ENCODE measurements at regions not wholly inside any gene's neighbourhood (a gene's known extent, or its start where the extent isn't known, plus 50 kb on each side); places are given as distances from the start of the nearest gene placed in this dataset.
"Not testable (repeated sequence)": the region's sequence is repeated elsewhere in the genome, so short reads cannot be mapped to it uniquely, and the experiment has no call there.

DNA sequence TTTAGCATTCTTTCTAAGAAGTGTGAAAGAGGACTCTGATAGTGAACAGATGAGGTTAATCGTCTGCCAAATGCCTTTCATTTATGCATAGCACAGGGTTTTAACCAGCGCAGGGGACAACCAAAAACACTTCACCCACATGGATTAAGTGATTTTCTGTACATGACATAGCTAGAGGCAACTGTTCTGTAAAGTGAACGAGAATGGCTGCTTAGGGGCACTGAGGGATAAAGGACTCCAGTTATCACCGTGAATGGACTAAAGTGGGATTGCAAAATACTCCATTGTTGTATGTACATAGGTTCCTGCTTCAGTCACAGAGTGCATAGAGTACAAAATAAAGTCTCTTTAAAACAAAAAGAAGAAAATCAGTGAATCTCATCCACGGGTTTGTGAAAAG, 456.8 kb downstream of the DMAC1 start:
- no peak for DNase-seq (ENCODE audit: low read depth)

DNA sequence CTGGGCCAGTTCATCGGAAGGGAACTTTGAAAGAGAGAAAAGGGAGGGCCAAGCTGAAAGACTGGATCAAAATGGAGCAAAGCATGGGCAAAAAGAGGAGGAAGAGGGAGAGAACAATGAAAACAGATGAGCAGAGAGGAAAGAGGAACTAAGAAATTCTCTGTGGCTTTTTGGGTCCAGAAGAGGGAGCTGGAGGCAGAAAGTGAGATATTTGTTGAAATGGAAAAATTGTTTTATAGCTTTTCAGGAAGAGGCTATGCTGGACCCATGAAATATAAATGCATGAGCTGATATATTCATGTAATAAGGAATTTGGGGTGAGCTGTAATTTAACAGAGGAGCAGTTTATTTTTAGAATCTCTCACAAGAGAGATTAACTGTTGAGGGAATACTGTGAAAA, 457.3 kb downstream of the DMAC1 start:
- DNase-seq (ENCODE audit: low read depth), result no peak

DNA sequence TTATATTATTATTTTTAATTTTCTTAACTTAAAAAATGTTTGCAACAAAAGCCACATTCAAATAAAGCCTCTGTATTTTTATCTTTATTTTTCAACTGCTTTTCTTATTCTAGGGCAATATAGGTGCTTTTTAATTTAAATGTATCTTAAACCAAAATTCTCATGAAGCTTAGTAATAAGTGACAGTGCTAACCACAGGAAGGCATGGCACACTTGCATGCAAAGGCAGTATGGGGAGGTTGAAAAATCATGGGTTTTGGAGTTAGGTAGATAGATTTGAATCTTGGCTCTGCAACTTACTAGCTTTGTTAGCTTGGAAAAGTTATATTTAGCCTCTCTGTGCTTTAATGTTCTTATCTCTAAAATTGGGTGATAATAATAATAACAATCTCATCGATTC, 458.0 kb downstream of the DMAC1 start:
- DNase-seq (ENCODE audit: low read depth), result no peak

DNA sequence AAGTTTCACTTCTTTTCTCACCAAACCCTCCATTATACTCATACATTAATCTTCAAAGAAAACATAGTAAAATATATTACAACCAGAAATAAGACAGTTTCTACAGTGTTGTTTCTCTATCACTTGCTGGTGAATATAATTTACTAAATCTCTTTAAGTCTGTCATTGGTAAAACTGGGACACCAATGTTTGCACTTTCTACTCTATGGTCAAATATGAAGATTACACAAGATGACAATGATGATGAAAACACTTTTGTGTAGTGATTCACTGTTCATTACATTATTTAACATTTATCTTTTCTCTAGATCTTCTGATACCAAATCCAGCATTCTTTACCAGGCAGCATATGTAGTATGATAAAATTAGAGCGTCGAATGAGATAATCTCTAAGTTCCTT, 459.1 kb downstream of the DMAC1 start:
- no peak for DNase-seq (ENCODE audit: low read depth)

DNA sequence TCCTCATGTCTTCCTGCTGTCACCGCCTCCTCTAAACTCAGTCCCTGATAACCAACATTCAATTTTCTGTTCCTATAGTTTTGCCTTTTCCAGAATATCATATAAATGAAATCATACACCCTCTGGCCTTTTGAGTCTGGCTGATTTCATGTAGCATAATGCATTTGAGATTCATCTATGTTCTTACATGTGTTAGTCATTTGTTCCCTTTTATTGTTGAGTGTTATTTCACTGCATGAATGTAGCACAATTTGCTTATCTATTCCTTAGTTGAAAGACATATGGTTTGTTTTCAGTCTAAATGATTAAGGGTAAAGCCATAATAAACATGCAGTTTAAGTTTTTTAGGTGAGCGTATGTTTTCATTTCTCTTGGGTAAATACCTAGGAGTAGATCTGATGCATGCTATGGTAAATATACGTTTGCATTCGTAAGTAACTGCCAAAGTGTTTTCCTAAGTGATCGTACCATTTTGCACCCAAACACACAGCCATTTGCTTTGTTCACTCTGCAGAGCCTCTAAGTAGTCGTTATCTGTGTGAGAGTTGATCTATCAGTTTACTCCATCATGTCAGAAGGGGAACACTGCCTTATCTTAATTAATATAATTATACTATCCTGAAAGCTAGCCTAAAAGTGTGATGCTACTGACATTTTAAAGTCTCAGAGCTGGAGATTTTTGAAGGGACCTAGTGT, 460.8 kb downstream of the DMAC1 start:
- DNase-seq (ENCODE audit: low read depth), result no peak

DNA sequence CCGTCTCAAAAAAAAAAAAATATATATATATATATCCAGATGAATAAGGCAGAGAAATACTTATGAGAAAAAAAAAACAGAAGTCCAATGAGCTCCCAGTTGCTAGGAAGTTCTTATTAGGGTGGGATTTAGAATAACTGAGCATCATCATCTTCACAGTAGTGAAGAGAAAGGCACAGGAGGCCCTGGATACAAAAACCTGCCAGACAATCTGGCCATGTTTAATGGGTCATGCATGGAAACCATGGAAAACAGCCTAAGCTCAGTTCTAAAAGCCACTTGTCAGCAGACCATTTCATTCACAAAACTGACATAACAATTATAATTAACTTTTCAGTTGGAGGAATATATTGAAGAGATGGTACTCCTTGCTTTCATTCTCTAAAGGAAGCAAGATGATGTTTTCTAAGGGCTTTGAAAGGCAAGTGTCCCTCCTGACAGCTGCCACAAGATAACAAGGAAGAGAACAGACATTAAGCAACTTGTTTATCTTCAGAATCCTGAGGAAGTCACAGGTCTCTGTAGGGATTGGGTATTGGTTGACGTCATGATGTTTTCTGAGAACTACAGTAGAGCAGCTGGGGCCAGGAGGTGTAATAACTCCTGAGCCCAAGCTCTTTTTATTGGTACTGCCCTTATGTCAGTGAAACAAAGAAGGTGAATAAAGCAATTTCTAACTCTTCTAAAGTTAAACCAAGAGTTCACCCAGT, 463.1 kb downstream of the DMAC1 start:
- no peak for DNase-seq (ENCODE audit: low read depth)

DNA sequence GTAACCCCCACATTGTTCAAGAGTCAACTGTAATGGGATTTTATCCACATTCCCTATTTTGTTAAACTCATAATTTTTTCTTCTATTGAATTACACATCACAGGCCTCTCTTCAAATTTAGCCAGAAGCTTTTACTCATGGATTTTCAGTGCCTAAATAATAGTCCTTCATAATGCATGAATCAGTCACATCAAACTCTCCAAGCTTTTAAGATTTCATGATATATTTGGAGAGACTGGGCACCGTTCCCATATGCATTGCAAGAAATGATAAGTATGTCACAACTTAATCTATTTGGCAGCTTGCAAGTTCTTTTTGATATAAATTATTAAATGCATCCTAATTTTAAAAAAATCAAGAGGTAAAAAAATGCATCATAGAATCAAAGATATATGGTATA, 465.9 kb downstream of the DMAC1 start:
- no peak for DNase-seq (ENCODE audit: low read depth)

DNA sequence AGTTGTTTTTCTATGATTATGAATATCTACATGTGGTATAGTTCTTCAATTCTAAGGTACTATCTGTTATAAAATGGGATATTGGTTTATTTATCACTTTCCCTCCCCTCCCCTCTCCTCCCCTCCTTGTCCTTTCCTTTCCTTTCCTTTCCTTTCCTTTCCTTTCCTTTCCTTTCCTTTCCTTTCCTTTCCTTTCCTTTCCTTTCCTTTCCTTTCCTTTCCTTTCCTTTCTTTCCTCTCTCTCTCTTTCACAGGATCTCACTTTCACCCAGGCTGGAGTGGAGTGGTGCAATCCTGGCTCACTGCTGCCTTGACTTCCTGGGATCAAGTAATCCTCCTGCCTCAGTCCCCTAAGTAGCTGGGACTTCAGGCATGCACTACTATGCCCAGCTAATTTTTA, 466.8 kb downstream of the DMAC1 start:
- no peak for DNase-seq (ENCODE audit: low read depth)

DNA sequence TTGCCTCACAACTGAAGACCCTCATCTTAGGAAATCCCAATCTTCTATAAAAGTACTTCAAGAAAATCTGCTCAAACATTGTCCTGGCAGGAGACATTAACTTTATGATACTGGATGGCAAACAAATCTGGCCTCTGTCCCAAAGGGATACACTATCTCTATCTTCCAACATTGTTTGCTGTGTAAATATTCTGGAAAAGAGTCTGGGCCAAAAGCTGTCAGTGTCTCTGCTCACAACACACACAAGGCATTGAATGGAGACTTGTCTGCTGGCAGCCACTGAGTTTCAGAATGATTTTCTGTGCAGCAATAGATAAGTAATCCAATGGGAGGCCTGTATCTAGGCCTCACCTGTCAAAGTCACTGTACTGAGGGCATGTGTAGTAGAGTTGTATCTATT, 471.1 kb downstream of the DMAC1 start:
- no peak for DNase-seq (ENCODE audit: low read depth)

DNA sequence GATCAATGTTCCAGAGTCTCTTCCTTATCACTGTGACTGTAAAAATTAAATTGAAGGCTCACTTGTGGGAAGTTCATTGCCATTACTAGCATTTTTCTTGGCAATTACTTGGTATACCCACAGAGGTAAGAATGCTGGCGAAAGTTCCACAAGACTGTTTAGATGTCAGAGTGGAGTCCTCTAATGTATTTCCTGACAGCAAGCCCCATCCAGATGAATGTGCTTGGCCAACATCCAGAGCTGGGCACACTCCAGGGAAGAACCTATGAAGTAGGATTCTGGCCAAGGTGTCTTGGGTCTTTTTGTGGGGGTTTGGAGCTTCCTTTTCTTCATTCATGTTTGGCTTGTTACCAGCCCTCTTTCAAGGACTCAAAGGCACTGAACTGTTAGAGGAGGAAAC, 473.6 kb downstream of the DMAC1 start:
- DNase-seq (ENCODE audit: low read depth), result no peak

DNA sequence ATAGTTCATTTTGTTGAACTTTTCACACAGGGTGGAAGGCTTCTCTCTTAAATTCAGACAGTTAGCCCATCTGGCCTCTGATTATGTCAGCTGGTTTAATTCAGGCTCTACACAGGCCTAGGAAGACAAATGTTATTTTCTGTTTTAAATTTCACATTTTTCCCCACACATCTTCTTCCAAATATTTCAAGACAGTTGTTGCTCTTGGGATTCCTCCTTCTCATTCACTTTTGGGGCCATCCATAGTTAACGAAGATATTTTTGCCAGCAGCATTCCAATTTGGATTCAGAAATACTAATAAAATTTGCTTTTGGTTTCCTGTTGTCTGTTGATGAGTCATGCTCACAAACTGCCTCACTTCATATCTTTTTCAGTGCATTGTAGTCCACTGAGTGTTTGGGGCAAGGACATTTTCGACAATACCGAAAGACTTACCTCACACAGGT, 475.4 kb downstream of the DMAC1 start:
- DNase-seq (ENCODE audit: low read depth), result no peak

DNA sequence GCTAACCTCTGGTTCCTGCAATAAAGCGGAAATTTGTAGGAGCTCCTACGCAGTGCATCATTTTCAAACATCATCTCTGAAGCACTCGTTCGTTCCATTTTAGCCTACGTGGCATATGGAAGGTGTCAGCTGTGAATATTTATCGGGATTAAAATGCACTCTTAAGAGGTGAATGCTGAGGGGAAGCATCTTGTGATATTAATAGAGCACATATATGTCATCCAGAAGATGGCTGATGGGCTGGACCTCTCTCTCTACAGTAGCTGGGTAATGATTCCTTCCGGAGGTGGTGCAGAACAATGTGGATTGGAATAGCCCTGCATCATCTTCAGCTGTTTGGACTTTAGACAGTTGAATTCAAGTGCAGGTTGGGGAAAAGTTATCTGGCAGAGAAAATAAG, 478.7 kb downstream of the DMAC1 start:
- DNase-seq (ENCODE audit: low read depth), result no peak

DNA sequence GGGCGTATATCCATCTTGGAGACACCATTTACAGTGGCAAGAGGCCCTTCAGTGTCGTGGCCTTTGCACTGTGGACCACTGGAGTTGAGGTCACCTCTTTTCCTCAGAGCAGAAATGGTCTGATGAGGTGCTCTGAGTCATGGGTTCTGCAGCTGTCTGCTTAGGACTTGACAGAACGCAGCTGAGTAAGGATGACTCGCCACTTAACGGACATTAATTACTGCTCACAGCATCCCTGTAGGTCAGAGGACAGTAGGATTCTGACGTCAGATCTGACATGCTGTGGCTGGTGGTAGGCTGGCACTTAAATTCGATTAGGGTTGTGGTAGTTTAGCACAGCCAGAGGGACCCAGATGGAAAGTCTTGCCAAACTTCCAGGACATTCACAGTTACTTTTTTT, 479.4 kb downstream of the DMAC1 start:
- no peak for DNase-seq (ENCODE audit: low read depth)

DNA sequence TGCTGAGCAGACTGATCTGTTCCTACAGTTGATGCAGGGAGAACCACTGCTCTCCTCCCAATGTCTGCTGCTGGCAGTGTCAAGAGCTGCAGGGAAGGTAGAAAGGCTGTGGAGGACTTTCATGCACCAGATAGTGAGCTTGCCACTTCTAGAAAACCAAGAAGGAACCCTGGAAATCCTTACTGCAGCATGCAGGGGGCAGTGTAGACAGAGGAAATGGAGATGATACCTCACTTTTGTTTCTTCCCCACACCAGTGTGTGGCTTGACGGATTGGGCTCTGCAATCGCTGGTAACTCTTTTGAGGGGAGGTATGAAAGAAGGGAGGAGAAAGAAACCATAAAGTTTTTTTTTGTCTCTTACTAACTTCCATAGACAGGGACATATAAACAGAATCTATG, 480.7 kb downstream of the DMAC1 start:
- no peak for DNase-seq (ENCODE audit: low read depth)

DNA sequence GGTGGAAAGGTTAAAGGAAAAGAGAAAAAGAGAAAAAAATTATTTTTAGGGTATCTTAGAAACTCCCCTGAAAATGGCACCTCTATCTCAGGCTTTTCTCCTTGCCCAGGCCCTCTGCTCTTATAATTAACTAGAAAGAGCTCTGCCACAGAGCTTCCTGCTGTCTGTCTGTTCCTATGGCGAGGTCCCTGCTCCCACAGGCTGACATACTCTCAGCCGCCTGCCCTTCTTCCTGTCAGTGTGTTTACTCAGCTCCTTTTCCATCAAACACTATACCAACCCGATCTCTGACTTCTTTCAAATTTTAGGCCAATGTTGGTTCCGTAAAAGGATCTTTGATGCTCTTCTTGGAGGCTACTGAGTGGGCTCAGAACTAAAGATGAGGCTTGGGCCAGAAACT, 482.6 kb downstream of the DMAC1 start:
- no peak for DNase-seq (ENCODE audit: low read depth)

DNA sequence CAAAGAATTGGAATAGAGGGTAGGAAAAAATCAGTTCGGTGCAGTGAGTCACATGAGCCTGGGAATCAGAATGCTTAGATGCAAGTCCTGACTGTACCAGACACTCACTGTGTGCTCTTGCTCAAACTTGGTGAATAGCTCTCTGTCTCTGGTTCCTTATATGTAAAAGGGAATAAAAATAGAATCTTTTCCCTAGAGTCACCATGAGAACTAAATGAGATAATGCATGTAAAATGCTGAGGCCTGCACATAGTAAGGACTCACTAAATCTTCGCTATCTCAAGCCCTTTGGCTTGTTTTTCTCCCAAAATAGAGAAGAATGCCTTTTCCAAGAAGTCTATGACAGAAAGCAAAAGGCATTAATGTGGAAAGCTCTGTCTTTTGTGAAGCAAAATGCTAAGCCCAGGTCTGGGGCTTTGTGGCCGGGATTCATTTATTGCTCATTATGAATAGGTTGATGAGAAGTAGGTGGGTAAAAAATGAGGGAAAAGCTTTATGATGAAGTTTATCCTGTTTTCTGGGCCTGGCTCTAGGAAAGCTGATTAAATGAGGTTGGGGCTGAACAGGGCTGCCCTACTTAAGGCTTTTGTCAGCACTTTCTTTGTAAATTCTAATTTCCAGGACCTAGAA, 483.3 kb downstream of the DMAC1 start:
- DNase-seq (ENCODE audit: low read depth), result no peak

DNA sequence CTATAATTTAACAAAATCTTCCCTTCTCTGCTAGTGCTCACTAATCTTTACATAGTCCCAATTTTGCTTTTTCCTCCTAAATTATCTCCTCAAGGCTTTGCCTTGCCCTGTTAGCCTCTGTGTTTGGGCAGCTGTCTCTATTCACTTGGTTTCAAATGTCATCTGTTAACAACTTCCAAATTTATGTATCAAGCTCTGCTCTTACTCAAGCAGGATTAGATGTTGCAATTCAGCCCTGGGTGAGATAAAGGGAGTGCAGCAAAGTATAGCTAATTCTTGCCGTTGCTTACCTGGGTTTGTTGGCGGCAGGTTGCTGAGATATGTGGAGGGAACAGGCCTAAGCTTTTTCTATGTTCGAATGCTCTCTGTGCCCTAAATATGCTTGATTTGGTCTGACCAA, 483.8 kb downstream of the DMAC1 start:
- no peak for DNase-seq (ENCODE audit: low read depth)

DNA sequence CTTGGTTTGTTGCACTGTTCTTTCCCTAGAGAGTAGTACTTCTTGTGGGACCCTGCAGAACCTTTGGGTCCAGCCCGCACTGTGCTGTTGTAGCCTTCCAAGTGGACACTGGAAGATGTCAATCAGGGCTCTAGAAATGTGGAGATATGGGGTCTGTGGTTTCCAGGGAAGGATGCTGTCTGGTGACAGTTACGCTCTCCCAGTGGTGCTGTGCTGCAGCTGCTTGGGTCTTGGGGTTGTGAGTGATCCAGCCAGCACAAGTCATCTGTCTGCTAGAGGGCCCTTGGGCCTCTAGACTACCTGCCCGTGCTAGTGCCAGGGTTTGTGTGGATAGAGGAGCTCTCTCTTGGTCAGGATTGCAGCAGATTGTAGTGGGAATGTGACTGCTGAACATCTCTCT, 484.5 kb downstream of the DMAC1 start:
- DNase-seq (ENCODE audit: low read depth), result no peak

DNA sequence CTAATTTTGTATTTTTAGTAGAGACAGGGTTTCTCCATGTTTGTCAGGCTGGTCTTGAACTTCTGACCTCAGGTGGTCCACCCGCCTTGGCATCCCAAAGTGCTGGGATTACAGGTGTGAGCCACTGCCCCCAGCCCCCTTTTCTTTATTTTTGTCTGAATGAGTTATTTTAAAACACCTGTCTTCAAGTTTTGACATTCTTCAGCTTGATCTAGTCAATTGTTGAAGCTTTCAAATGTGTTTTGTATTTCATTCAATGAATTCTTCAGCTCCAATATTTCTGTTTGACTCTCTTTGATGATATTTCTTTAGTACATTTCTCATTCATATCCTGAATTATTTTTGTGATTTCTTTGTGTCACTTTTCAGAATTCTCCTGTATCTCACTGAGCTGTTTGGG, 486.2 kb downstream of the DMAC1 start:
- no peak for DNase-seq (ENCODE audit: low read depth)

DNA sequence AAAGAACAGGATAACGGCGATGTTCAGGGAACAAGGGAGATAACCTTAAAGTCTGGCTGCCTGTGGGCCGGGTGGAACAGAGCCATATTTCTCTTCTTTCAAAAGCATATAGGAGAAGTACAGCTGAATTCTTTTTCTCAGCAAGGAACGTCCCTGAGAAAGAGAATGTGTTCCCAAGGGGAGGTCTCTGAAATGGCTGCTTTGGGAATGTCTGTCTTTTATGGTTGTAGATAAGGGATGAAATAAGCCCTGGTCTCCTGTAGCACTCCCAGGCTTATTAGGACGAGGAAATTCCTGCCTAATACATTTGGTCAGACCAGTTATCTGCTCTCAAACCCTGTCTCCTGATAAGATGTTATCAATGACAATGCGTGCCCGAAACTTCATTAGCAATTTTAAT, 490.5 kb downstream of the DMAC1 start:
- DNase-seq (ENCODE audit: low read depth), result not testable (repeated sequence)

DNA sequence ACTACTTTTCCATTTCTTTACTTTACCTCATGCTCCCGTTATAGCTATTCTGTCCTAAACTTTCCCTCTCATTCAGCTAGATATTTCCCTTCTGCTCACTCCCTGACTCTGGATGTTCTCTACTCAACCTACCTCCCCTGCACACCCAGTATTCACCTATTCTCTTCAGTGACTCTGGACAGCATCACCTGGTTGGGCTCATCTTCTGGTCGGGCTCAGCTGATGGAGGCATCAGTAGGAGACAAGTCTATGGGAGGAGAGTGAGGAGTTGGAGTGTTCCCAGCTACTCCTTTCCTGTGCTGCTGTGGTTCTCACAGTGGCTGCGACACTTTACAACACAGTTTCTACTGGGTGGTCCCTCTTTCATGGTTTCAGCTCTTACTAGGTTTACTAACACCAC, 493.9 kb downstream of the DMAC1 start:
- no peak for DNase-seq (ENCODE audit: low read depth)

DNA sequence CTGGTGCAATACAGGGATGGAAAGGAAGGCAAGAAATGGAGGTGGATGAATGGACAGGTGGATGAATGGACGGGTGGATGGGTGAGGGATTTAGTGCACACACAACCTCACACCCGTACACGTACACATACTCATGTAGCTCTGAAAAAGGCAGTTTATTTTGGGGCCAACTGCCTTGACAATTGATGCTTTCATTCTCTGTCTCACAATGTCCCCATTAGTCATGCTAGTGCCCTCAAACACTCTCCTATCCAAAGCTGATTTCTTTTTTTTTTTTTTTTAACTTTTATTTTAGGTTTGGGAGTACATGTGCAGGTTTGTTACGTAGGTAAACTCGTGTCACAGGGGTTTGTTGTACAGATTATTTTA, 495.0 kb downstream of the DMAC1 start:
- DNase-seq (ENCODE audit: low read depth), result no peak

DNA sequence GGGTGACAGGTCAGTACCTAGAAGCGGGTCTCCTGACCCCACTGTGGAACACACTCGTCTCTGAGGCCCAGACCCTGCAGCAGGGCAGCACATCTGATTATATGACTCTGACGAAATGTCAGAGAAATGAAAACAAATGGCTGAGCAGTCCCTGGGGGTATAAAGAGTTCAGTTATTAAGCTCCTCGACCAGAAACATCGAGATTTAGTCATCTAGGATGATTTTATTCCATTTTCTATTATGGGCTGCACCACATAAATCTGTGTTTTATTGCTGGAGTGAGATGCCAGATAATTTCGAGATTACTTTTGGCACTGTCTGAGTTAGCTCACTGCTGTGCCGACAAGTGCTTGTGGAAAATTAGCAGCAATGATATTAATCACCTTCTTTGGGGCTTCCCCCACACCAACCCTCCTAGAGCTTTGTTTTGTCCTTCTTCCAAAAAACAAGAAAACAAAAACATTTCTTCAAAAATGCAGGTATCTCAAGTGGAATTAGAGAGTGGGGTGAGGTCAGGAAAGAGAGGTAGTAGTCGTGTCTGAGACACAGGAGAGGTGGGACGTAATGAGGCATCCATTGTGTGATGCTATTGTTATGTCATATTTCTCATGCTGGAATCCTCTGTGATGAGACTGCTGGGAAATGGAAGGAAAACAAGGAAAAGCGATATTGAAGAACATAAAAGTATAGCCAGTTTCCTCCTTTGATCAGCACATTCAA, 495.5 kb downstream of the DMAC1 start:
- DNase-seq (ENCODE audit: low read depth), result no peak

All from activated gamma-delta T cell treated with anti-CD3 and anti-CD28 coated beads, Interleukin-2, amount 50 U/mL, for 16 hours (primary cell).